ENCODE measurements at regions not wholly inside any gene's neighbourhood (a gene's known extent, or its start where the extent isn't known, plus 50 kb on each side); places are given as distances from the start of the nearest gene placed in this dataset.
"Not testable (repeated sequence)": the region's sequence is repeated elsewhere in the genome, so short reads cannot be mapped to it uniquely, and the experiment has no call there.

GRCh38 chr2:192969055-192969454 is 774.3 kb upstream of the TMEFF2 start:
- DNase-seq (ENCODE audit: low read depth in 2 of 2), result no peak

DNA sequence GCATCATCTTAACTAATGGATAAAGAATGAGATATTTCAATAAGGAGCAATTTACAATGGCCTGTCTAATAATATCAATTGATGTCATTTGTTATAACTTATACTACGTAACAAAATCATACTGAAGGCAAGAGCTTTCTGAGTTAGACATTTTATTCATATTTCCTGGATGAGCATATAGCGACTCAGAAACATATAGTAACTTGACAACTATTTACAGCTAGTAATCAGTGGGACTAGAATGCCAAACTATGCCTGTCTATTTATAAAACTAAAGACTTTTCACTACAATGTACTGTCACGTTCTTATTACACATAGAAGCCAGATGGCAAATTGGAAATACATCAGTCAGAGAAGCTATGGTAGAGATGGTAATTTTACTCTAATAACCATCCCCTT is 766.2 kb upstream of the TMEFF2 start:
- no peak for DNase-seq (ENCODE audit: low read depth in 2 of 2)

DNA sequence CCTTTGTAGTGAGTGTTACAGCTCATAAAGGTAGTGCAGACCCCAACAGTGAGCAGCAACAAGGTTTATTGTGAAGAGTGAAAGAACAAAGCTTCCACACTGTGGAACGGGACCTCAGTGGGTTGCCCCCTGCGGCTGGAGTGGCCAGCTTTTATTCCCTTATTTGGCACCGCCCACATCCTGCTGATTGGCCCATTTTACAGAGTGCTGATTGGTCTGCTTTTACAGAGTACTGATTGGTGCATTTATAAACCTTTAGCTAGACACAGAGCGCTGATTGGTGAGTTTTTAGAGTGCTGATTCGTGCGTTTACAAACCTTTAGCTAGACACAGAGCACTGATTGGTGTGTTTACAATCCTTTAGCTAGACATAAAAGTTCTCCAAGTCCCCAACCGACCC is 763.9 kb upstream of the TMEFF2 start:
- not testable (repeated sequence) for DNase-seq (ENCODE audit: low read depth in 2 of 2)

GRCh38 chr2:192957425-192957824 is 762.7 kb upstream of the TMEFF2 start:
- DNase-seq (ENCODE audit: low read depth in 2 of 2), result no peak

DNA sequence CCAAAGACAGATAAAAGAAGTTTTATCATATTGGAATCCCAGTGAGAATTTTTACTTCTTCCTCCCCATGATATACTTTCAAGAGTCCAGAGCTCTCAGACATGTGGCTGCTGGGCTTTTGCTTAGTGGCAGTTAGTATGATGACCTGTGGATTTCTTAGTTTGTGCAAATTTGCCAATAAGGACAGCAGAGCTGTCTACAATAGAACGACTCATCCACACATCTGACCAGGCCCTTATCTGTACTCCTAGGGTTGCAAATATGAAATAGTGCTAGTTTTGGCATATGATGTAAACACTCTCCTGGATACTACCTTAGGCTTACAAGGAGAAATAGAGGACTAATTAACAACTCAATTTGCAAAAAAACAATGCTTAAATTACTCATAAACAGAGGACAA is 758.4 kb upstream of the TMEFF2 start:
- DNase-seq (ENCODE audit: low read depth in 2 of 2), result no peak

DNA sequence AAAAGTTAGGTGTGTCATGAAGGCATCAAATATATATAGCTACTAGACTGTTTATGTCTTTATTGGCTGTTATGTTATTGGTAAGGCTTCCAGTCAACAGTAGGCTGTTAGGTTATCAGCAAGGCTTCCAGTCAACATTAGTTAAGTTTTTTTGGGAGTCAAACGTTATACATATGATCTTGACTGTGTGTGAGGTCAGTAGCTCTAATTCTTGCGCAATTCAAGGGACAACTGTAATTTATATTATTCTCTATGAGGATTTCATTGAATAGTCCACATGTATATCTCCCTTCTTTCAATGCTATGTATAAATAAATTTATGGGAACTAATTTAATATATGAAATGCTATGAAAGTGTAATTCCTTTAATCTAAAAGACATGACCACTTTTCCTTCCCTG is 757.5 kb upstream of the TMEFF2 start:
- no peak for DNase-seq (ENCODE audit: low read depth in 2 of 2)

GRCh38 chr2:192948316-192948715 is 753.6 kb upstream of the TMEFF2 start:
- DNase-seq (ENCODE audit: low read depth in 2 of 2), result no peak

DNA sequence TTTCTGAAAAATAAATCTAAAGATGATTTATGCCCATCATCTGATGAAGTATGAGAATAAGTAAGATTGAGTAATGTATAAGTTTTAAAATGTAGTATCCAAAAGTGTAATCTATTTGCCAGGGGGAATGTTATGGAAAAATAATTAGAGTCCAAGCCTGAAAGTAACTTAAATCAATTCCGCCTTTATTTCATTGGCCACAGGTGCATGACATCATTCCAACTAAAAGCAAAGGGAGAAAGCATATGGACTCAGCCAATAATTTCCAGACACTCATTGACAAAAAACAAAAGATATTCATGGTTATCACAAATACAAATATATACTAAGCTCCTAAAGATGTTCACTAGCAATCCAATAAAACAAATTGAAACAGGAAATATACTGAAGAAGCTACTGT is 752.6 kb upstream of the TMEFF2 start:
- DNase-seq (ENCODE audit: low read depth in 2 of 2), result no peak

DNA sequence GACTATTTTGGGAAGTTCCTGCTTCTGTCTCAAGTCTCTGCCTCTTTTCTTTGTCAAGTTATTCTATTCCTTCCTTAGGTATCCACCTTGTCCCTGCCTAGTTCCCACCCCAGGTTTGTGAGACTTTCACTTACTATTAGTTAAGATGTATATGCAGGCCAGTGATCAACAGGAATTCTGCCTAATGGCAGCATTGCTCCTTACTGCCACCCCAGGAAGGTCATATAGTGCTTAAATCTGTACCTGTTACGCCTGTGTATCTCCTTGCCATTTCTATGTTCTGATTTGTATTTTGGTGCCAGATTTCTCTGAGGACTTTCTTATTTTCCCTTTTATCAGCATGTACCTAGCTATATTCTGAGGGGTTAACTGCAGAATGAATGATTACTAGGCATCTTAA is 746.0 kb upstream of the TMEFF2 start:
- DNase-seq (ENCODE audit: low read depth in 2 of 2), result no peak

GRCh38 chr2:192932376-192932775 is 737.6 kb upstream of the TMEFF2 start:
- DNase-seq (ENCODE audit: low read depth in 2 of 2), result no peak

DNA sequence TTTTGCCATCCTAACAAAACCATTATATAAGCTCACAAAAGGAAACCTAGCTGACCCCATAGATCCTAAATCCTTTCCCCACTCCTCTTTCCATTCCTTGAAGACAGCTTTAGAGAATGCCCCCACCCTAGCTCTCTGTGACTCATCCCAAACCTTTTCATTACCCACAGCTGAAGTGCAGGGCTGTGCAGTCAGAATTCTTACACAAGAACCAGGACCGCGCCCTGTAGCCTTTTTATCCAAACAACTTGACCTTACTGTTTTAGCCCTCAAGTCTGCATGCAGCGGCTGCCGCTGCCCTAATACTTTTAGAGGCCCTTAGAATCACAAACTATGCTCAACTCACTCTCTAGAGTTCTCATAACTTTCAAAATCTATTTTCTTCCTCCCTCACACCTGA is 726.9 kb upstream of the TMEFF2 start:
- DNase-seq (ENCODE audit: low read depth in 2 of 2), result not testable (repeated sequence)

DNA sequence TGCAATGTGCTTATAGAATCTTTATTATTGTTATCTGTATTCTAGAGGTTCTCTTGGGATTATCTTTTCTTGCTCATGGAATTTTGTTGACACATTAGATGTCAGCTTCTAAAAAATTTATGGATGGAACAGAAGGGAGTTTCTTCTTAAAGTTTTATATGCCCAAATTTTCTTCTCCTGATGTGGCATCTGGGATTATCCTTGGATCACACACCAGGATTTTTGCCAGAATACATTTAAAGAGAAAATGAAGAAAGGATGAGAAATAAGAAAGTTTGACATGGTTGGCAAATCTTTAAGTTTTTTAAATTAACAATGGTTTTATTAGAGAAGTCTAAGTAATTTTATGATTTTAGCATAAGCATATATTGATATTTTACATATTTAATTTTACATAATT is 706.7 kb upstream of the TMEFF2 start:
- no peak for DNase-seq (ENCODE audit: low read depth in 2 of 2)

GRCh38 chr2:192899466-192899865 is 704.7 kb upstream of the TMEFF2 start:
- DNase-seq (ENCODE audit: low read depth in 2 of 2), result no peak

GRCh38 chr2:192893976-192894375 is 699.2 kb upstream of the TMEFF2 start:
- not testable (repeated sequence) for DNase-seq (ENCODE audit: low read depth in 2 of 2)

DNA sequence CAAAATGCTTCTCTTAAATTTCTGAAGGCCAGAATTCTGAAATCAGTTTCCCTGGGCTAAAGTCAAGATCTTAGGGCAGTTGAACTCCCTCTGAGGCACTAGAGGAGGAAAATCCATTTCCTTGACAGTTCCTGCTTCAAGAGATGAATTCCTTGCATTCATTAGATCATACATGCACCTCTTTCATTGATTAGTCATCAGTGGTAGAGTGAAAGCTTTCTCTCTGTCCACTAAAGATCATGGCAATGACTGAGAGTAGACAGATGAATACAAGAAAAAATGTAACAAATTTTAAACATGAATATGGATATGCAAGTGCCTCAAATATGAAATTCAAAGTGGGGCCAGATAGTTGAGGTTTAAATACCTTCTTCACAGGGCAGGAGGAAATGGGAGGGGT is 693.4 kb upstream of the TMEFF2 start:
- DNase-seq (ENCODE audit: low read depth in 2 of 2), result no peak

DNA sequence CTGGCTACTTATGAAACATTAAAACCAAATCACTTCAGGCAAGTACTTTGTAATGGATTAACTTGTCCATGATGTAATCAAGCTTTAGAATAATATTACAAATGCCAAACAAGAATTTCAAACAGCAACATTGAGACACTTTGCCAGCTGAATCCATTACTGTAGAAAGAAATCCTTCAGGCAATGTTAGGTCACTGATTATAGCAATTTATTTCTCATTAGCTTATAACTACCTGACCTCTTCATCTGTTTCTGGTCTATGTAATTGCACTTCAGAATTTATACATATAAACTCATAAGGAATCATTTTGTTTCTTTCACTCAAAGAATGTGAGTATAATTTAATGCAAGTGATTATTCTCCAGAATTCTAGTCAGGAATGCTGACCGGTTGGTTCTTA is 692.6 kb upstream of the TMEFF2 start:
- DNase-seq (ENCODE audit: low read depth in 2 of 2), result no peak

- DNase-seq (ENCODE audit: low read depth in 2 of 2), result no peak
Observed at GRCh38 chr2:192886636-192887035, 691.9 kb upstream of the TMEFF2 start.

DNA sequence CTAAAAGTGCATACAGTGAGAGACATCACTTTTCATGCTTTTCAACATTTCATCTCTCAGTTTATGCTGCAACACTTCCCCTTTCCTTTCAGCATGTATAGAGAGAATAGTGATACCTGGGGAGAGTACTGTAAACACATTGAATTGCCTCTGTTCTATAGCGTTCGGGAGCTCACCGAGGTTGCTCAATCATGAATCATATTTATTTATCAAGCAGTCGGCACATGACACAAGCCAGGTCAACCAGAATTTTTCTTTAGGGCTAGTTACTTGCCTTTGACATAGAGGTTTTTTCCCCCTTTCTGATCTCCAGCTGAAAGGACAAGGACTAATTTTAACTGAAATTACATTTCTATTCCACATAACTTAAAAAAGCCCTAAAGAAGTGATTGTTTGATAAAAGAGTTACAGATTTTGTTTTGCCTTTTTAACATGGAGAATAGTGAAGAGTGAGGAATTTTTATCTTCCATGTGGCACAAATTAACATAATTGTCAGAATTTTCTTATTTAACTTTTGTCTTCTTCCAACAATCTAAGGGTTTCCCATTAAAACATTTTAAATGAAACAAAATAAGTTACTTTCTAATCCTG is 690.9 kb upstream of the TMEFF2 start:
- DNase-seq (ENCODE audit: low read depth in 2 of 2), result no peak

- no peak for DNase-seq (ENCODE audit: low read depth in 2 of 2)
Observed at GRCh38 chr2:192877159-192877558, 682.4 kb upstream of the TMEFF2 start.

DNA sequence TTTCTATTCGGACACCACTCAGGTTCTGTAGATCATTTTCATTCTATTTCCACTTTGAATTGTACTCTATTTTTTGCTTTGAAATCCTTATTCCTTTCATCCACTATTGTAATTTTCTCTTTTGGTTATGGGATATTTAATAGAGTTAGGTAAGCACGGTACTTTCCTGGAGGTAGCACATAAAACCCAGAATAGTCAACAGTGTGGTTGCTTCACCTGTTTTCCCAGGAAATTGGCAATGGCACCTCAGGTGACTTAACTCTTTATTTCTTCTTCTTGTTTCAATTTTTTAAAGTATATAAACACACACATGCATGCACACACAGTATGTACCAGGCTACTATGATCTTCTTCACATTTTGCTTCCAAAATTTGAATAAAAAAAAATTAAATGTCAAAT is 682.0 kb upstream of the TMEFF2 start:
- no peak for DNase-seq (ENCODE audit: low read depth in 2 of 2)

- no peak for DNase-seq (ENCODE audit: low read depth in 2 of 2)
Observed at GRCh38 chr2:192854706-192855105, 660.0 kb upstream of the TMEFF2 start.

DNA sequence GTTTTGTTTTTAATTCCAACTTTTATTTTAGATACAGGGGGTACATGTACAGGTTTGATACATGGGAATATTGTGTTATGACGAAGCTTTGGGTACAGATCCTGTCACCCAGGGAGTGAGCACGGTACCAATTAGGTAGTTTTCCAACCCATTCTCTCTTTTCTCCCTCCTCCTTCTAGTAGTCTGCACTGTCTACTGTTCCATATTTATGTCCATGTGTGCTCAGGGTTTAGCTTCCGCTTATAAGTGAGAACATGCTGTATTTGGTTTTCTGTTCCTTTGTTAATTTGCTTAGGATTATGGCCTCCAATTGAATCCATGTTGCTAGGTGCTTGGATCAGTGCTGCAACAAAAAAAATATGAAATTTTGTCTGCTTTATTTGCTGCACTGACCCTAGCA is 659.3 kb upstream of the TMEFF2 start:
- no peak for DNase-seq (ENCODE audit: low read depth in 2 of 2)

- DNase-seq (ENCODE audit: low read depth in 2 of 2), result no peak
Observed at GRCh38 chr2:192828947-192829346, 634.2 kb upstream of the TMEFF2 start.

- no peak for DNase-seq (ENCODE audit: low read depth in 2 of 2)
Observed at GRCh38 chr2:192828175-192828574, 633.4 kb upstream of the TMEFF2 start.

DNA sequence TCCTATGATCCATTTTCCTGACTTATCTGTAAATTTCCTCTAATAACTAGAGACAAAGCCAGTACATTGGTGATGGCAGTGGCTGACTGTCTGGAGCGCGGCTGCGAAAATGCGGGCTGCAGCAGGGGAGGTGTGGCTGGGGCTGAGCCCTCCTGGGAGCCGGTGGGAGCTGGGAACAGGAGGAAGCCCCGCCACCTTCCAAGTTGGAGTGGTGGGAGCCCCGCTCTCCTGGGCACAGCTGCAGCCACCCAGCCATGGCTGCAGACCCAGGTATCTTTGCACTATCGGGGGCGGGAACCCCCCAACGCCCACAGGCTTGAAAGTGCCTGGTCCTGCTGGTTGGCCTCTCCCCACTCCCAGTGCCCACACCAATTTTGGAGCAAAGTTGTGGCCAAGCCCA is 633.0 kb upstream of the TMEFF2 start:
- DNase-seq (ENCODE audit: low read depth in 2 of 2), result no peak
